HG02852 (cell line): ENCODE measurements at regions not wholly inside any gene's neighbourhood (a gene's known extent, or its start where the extent isn't known, plus 50 kb on each side); places are given as distances from the start of the nearest gene placed in this dataset.
"Not testable (repeated sequence)": the region's sequence is repeated elsewhere in the genome, so short reads cannot be mapped to it uniquely, and the experiment has no call there.

ENCODE experiments used
- ATAC-seq: cut with Tn5 transposase; IDR thresholded peaks from one replicate; pipeline ENCODE4 v1.9.1; 2021; ENCODE audit warnings: mild to moderate bottlenecking, moderate library complexity; ENCODE audit not compliant: unreplicated experiment

DNA sequence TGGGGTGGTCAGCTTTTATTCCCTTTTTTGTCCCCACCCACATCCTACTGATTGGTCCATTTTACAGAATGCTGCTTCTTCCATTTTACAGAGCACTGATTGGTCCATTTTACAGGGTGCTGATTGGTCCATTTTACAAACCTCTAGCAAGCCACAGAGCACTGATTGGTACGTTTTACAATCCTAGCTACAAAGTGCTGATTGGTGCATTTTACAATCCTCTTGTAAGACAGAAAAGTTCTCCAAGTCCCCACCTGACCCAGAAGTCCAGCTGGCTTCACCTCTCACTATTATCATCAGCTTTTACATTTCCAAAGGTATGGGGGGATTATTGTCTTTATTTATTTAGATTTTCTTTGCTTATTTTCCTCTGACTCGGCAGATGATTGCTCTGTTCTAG is 390.4 kb upstream of the STXBP6 start:
- not testable (repeated sequence) for ATAC-seq

- ATAC-seq: no peak
Measured at GRCh38 chr14:25436906-25437305, 387.0 kb upstream of the STXBP6 start.

- ATAC-seq: no peak
Measured at GRCh38 chr14:25436288-25436875, 386.4 kb upstream of the STXBP6 start.

DNA sequence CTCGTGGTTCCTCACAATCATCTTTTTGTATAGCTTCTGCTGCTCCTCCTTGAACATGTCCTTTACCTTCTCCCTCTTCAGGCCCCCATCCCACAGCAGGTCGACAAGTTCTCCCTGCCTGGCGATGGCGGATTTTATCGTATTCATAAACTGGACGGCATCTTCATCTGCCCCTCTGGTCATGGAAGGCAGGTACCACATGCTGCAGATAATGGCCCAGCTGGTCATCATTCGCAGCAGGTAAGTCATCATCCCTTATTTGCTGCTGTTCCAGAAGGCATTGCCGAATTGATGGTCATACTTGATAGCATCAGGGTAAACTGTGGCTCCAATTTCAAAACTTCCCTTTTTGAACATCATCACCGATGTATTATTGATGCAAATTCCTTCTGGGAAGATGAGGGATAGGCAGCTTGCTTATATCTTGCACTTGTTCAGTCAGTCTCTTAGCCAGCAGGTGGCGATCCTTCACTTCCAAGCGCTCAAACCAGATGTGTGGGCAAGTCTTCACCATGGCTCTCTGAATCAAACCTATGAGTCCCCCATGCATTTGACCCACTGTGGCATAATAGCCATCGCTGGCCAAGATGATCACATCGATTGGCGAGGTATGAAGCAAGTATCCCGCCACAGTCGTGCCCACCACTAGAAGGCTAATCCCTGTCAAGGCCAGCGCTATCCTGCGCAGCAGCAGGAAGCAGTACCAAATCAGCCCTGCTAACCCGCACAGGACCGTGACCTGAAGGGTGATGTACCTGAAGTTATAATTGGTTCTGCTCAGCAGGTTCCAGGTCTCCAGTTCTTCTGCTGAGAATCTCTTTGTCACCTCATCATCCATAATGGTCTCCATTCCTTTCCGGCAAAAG is 381.5 kb upstream of the STXBP6 start:
- no peak for ATAC-seq

DNA sequence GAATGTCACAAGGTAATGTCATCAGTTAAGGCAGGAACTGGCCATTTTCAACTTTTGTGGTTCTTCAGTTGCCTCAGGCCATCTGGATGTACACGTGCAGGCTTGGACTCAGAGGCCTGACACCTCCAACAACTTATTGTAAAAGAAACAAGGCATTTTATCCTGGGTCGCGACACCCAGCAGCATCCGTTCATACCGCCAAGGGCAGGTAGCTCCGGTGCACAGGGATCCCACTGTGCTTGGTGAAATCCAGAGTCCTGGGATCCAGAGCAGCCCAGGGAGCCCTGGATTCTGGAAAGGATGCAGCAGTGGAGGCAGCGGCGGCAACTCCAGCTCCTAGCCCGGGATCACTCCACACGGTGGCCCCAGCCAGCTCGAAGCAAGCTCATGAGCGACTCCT is 380.9 kb upstream of the STXBP6 start:
- no peak for ATAC-seq

DNA sequence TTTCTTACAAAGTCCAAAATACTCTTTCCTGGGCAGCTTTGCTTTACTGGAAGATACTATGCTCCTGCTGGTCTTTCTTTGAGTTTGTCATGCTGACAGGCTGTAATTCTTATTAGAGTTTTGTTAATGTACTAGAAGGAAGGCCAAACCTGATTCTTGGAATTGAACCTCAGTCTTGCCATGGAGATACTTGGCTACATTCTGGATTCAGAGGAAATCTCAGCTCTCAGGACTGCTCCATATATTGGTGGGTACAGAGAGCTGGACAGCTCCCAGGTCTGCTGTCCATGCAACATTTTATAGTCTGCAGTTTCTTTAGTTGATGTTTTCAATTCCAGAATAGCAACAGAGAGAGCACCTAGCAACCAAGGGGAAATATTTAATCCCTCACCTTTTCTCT is 363.1 kb upstream of the STXBP6 start:
- no peak for ATAC-seq

- ATAC-seq: no peak
Measured at GRCh38 chr14:25411781-25412757, 362.1 kb upstream of the STXBP6 start.

GRCh38 chr14:25406818-25407217 is 356.9 kb upstream of the STXBP6 start:
- no peak for ATAC-seq

DNA sequence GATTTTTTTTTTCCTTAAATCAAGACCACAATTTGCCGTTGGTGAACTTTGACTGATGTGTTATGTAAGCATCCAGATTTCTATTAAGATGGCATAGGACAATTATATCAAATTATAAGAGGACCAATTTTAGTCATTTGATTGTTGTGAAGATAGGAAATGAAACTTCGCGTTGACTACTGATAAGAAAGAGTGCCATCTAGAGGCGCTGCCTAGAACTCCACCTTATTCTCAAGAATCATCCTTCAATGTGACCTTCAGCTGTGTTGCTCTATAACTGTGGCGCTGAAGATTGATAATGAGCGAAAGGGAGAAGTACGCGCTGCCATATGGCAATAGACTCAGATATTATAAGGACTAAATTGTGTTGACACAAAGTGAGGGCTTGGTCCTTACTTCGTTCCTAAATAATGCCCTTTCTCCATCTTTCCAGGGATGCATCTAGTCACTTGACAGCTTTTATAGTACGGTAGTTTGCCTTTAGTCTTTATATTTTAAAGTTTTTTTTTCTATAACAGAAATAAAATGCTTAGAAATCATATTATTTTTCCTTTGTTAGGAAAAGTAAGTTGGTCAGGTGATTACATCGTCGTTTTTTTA is 350.8 kb upstream of the STXBP6 start:
- ATAC-seq: peak; percentile 84

- ATAC-seq: peak; percentile 75
Measured at GRCh38 chr14:25396128-25396527, 346.2 kb upstream of the STXBP6 start.

- ATAC-seq: no peak
Measured at GRCh38 chr14:25394791-25395391, 344.9 kb upstream of the STXBP6 start.

DNA sequence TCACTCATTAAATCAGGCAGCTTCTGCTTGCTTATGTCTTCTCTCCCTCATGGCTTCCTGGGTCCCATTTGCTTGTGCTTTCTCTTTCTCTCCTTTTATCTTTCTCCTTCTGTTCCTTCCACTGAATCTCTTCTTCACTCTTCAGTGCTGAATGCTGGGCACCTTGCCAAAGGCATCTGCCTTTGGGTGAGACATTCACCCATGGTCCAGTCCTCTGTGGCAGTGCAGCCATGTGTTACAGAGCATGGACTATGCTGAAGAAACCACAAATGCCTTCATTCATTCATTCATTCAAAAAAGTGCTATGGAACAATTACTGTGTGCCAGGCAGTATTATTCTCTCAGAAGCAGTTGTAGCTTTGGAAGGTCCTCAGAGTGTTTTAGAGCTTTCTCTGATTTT is 344.4 kb upstream of the STXBP6 start:
- no peak for ATAC-seq

GRCh38 chr14:25389948-25390347 is 340.0 kb upstream of the STXBP6 start:
- ATAC-seq: no peak

DNA sequence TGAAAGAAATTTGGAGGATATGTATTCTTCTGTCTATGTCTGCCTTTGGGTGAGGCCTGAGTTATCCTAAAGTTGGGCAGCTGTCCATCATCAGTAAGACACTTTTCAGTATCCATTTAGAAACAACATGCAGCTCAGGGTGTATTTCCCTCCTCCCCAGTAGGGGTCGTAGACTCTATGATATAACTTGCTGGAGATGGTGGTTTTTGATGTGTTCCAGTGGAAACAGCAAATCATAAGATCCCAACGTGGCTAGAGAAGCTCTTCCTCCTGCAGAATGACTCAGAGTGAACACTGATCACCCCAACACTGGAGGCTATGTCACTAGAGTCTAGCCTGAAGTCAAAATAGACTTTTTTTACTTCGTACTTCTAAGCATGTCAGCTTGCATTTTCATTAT is 331.6 kb upstream of the STXBP6 start:
- ATAC-seq: no peak

DNA sequence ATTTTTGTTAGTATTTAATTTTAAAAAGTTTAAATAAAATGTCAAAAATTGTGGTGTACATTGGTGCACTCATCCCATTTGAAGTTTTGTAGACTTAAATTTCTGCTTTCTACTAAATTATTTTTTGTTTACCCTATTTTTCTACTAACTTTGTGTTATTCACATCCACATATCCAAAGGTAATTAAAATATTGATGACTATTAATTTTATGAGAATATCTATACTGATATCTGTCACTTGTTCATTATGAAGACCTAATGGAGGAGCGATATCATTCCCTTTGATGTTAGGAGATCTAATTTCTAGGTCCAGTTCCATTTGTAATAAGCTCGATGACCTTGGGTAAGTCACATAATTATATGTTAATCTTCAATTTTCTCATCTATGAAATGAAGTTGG is 325.7 kb upstream of the STXBP6 start:
- no peak for ATAC-seq

GRCh38 chr14:25371068-25371467 is 321.1 kb upstream of the STXBP6 start:
- no peak for ATAC-seq

DNA sequence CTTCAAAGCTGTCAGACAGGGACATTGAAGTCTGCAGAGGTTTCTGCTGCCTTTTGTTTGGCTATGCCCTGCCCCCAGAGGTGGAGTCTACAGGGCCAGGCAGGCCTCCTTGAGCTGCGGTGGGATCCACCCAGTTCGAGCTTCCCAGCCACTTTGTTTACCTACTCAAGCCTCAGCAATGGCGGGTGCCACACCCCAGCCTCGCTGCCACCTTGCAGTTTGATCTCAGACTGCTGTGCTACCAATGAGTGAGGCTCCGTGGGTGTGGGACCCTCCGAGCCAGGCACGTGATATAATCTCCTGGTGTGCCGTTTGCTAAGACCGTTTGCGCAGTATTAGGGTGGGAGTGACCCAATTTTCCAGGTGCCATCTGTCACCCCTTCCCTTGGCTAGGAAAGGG is 320.1 kb upstream of the STXBP6 start:
- ATAC-seq: not testable (repeated sequence)

- no peak for ATAC-seq
Measured at GRCh38 chr14:25358330-25358729, 308.4 kb upstream of the STXBP6 start.

- ATAC-seq: no peak
Measured at GRCh38 chr14:25351269-25351668, 301.3 kb upstream of the STXBP6 start.

GRCh38 chr14:25350802-25351201 is 300.9 kb upstream of the STXBP6 start:
- ATAC-seq: no peak

- ATAC-seq: no peak
Measured at GRCh38 chr14:25350021-25350420, 300.1 kb upstream of the STXBP6 start.
